H9 (cell line): ENCODE measurements at regions not wholly inside any gene's neighbourhood (a gene's known extent, or its start where the extent isn't known, plus 50 kb on each side); places are given as distances from the start of the nearest gene placed in this dataset.

Source experiments
- DNase-seq: peaks from one replicate; pipeline ENCODE4 v3.0.0-alpha.2; 2017
- H2AFZ ChIP-seq: one replicate; pipeline ENCODE4 v1.6.1; 2013; ENCODE audit warnings: mild to moderate bottlenecking, low read length, control low read depth, moderate library complexity
- H2AK5ac ChIP-seq: 2 replicates; pipeline ENCODE4 v1.6.1; 2013; ENCODE audit warnings: low read length, control low read depth, mixed read lengths; ENCODE audit not compliant: insufficient read length
- H2BK120ac ChIP-seq: one replicate; pipeline ENCODE4 v1.6.1; 2013; ENCODE audit warnings: low read depth, mild to moderate bottlenecking, low read length, control low read depth, inconsistent platforms; ENCODE audit not compliant: poor library complexity, severe bottlenecking
- H2BK12ac ChIP-seq: 2 replicates; pipeline ENCODE4 v1.6.1; 2013; ENCODE audit warnings: low read length, control low read depth, mixed read lengths, low read depth; ENCODE audit not compliant: insufficient read length
- H2BK15ac ChIP-seq: 2 replicates; pipeline ENCODE4 v1.6.1; 2013; ENCODE audit warnings: low read depth, low read length, control low read depth
- H2BK20ac ChIP-seq: one replicate; pipeline ENCODE4 v1.6.1; 2013; ENCODE audit warnings: low read depth, mild to moderate bottlenecking, low read length, control low read depth, inconsistent platforms; ENCODE audit not compliant: poor library complexity, severe bottlenecking
- H2BK5ac ChIP-seq: 2 replicates; pipeline ENCODE4 v1.6.1; 2013; ENCODE audit warnings: low read length, control low read depth, mixed read lengths; ENCODE audit not compliant: insufficient read length
- H3K14ac ChIP-seq: 2 replicates; pipeline ENCODE4 v1.6.1; 2013; ENCODE audit warnings: low read length, control low read depth; ENCODE audit not compliant: insufficient read depth
- H3K18ac ChIP-seq: 2 replicates; pipeline ENCODE4 v1.6.1; 2013; ENCODE audit warnings: low read depth, mild to moderate bottlenecking, mixed read lengths, low read length, control low read depth; ENCODE audit not compliant: insufficient read length
- H3K23ac ChIP-seq: 2 replicates; pipeline ENCODE4 v1.6.1; 2013; ENCODE audit warnings: low read length, control low read depth, mixed read lengths, low read depth; ENCODE audit not compliant: insufficient read length
- H3K23me2 ChIP-seq: 2 replicates; pipeline ENCODE4 v1.6.1; 2013; ENCODE audit warnings: low read depth, mild to moderate bottlenecking, mixed read lengths, low read length, control low read depth; ENCODE audit not compliant: insufficient read length, poor library complexity, severe bottlenecking
- H3K27ac ChIP-seq: 2 replicates; pipeline ENCODE4 v1.5.1; 2013; ENCODE audit warnings: low read length, control low read depth, mixed read lengths, low read depth; ENCODE audit not compliant: insufficient read length
- H3K27me3 ChIP-seq: 2 replicates; pipeline ENCODE4 v1.6.1; 2013; ENCODE audit warnings: low read length, control low read depth, inconsistent platforms; ENCODE audit not compliant: insufficient read depth
- H3K4ac ChIP-seq: 2 replicates; pipeline ENCODE4 v1.6.1; 2013; ENCODE audit warnings: low read depth, mild to moderate bottlenecking, control low read depth, inconsistent platforms, low read length, moderate library complexity
- H3K4me1 ChIP-seq: 2 replicates; pipeline ENCODE4 v1.6.1; 2013; ENCODE audit warnings: low read length, control low read depth, inconsistent platforms; ENCODE audit not compliant: insufficient read depth
- H3K4me2 ChIP-seq: 2 replicates; pipeline ENCODE4 v1.6.1; 2013; ENCODE audit warnings: low read length, control low read depth, mixed read lengths; ENCODE audit not compliant: insufficient read length, insufficient read depth
- H3K56ac ChIP-seq: 2 replicates; pipeline ENCODE4 v1.6.1; 2013; ENCODE audit warnings: low read depth, mild to moderate bottlenecking, mixed read lengths, low read length, control low read depth; ENCODE audit not compliant: insufficient read length
- H3K79me1 ChIP-seq: 2 replicates; pipeline ENCODE4 v1.6.1; 2013; ENCODE audit warnings: low read depth, mild to moderate bottlenecking, moderate library complexity, low read length, control low read depth, inconsistent platforms; ENCODE audit not compliant: insufficient read depth, poor library complexity, severe bottlenecking
- H3K79me2 ChIP-seq: 2 replicates; pipeline ENCODE4 v1.6.1; 2013; ENCODE audit warnings: low read length, control low read depth, inconsistent platforms; ENCODE audit not compliant: insufficient read depth
- H3K9ac ChIP-seq: 2 replicates; pipeline ENCODE4 v1.6.1; 2013; ENCODE audit warnings: low read length, control low read depth, mixed read lengths; ENCODE audit not compliant: insufficient read length; ENCODE audit errors: extremely low read depth
- H3K9me3 ChIP-seq: one replicate; pipeline ENCODE4 v1.6.1; 2013; ENCODE audit warnings: low read depth, low read length, inconsistent platforms; ENCODE audit not compliant: control insufficient read depth
- H3T11ph ChIP-seq: one replicate; pipeline ENCODE4 v1.6.1; 2013; ENCODE audit warnings: mild to moderate bottlenecking, low read length, control low read depth, inconsistent platforms
- H4K20me1 ChIP-seq: one replicate; pipeline ENCODE4 v1.6.1; 2013; ENCODE audit not compliant: control insufficient read depth, insufficient read length, insufficient read depth
- H4K5ac ChIP-seq: 2 replicates; pipeline ENCODE4 v1.6.1; 2013; ENCODE audit warnings: low read depth, mild to moderate bottlenecking, mixed read lengths, low read length, control low read depth; ENCODE audit not compliant: insufficient read length
- H4K8ac ChIP-seq: replicated peaks from 2 replicates; pipeline ENCODE4 v1.6.1; 2013; ENCODE audit warnings: low read length, control low read depth, mixed read lengths, low read depth; ENCODE audit not compliant: insufficient read length
- H4K91ac ChIP-seq: 2 replicates; pipeline ENCODE4 v1.6.1; 2013; ENCODE audit warnings: low read depth, mild to moderate bottlenecking, moderate library complexity, mixed read lengths, low read length, control low read depth; ENCODE audit not compliant: insufficient read length
- H3K27ac Mint-ChIP-seq, 3 experiments: 2 replicates in 2 of 3; 3 replicates in 1 of 3; pipeline ENCODE4 v1.8.0; 2020 to 2021; ENCODE audit warnings: mixed read lengths in 3 of 3, mild to moderate bottlenecking in 1 of 3, moderate library complexity in 1 of 3
- H3K27me3 Mint-ChIP-seq: 2 replicates; pipeline ENCODE4 v1.8.0; 2021; ENCODE audit warnings: low read depth, mild to moderate bottlenecking, moderate library complexity, mixed read lengths
- H3K36me3 Mint-ChIP-seq, 3 experiments: 2 replicates in 2 of 3; 3 replicates in 1 of 3; pipeline ENCODE4 v1.8.0; 2020 to 2021; ENCODE audit warnings: low read depth in 3 of 3, mixed read lengths in 3 of 3; ENCODE audit not compliant: insufficient read depth in 1 of 3
- H3K4me1 Mint-ChIP-seq, 2 experiments: 2 replicates each; pipeline ENCODE4 v1.8.0; 2020; ENCODE audit warnings: mixed read lengths in 2 of 2
- H3K4me3 Mint-ChIP-seq, 2 experiments: 2 replicates in 1 of 2; 3 replicates in 1 of 2; pipeline ENCODE4 v1.8.0; 2020 to 2021; ENCODE audit warnings: mild to moderate bottlenecking in 2 of 2, mixed read lengths in 2 of 2, moderate library complexity in 1 of 2
- H3K9me3 Mint-ChIP-seq, 2 experiments: 2 replicates in 1 of 2; 3 replicates in 1 of 2; pipeline ENCODE4 v1.8.0; 2020; ENCODE audit warnings: mild to moderate bottlenecking in 2 of 2, mixed read lengths in 2 of 2, moderate library complexity in 1 of 2
- WGBS: extraction: QIAGEN DNeasy Blood & Tissue Kit; methylation state at CpG from one replicate; pipeline ENCODE4 v1.1.7; 2013; ENCODE audit warnings: missing lambda C conversion rate, low lambda C conversion rate, mixed read lengths; ENCODE audit not compliant: insufficient read length; ENCODE audit errors: extremely low coverage; 5-methylcytosine and 5-hydroxymethylcytosine counted together
- TF ChIP-seq, protein P1 (sequence below): fragments of 200-600 bp; sonication (generic); conservative IDR thresholded peaks from 3 replicates; pipeline ENCODE4 v1.8.0; 2021; ENCODE audit warnings: antibody characterized with exemption, mild to moderate bottlenecking

DNA sequence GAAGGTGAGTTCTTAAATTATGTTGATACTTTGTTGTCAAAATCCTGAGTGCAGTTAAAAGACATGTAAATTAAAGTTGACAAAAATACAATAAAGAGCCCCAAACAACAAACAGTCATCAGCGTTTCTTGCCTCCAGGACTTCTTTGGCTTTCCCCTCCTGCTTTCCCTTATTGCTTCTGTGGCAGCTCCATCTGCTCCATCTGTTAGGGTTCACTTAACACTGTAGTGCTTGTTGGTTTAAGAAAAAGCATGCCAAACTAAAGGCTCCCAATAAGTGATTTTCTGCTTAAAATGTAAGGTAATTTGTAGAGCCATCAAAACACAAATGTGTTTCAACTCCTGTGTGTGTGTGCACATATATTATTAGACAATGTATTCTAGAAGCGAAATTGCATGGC, 254.3 kb upstream of the GNAI1 start:
- Histone ChIP-seq H2BK12ac (no peak overlapping the region), H3K56ac (no peak overlapping the region), H2BK20ac (no peak overlapping the region), H3K4me1 (no peaks in the 10 kb centered on the region), H3K4me2 (no peak overlapping the region), H3T11ph (no peak overlapping the region), H4K5ac (no peak overlapping the region), H2BK120ac (no peak overlapping the region), H2BK5ac (no peak overlapping the region), H3K9ac (no peak overlapping the region), H4K91ac (no peak overlapping the region), H3K27me3 (no peaks in the 10 kb centered on the region), H3K79me2 (no peaks in the 10 kb centered on the region), H3K23me2 (no peaks in the 10 kb centered on the region), H3K4ac (no peak overlapping the region), H4K20me1 (no peaks in the 10 kb centered on the region), H3K23ac (no peak overlapping the region), H2BK15ac (no peak overlapping the region), H2AK5ac (no peak overlapping the region), H2AFZ (no peak overlapping the region), H4K8ac (no peak overlapping the region), H3K18ac (no peak overlapping the region), H3K27ac (no peak overlapping the region), H3K14ac (no peak overlapping the region), H3K9me3 (no peaks in the 10 kb centered on the region), H3K79me1 (no peaks in the 10 kb centered on the region)
- H3K4me3 Mint-ChIP-seq = no peak overlapping the region
- no peaks in the 10 kb centered on the region for H3K27me3 Mint-ChIP-seq
- no peak for DNase-seq
- no peaks in the 10 kb centered on the region for H3K4me1 Mint-ChIP-seq
- H3K27ac Mint-ChIP-seq = no peak overlapping the region
- no CpG with 5 or more reads among the region's 2 CpGs for WGBS
- TF ChIP-seq, protein P1, sequence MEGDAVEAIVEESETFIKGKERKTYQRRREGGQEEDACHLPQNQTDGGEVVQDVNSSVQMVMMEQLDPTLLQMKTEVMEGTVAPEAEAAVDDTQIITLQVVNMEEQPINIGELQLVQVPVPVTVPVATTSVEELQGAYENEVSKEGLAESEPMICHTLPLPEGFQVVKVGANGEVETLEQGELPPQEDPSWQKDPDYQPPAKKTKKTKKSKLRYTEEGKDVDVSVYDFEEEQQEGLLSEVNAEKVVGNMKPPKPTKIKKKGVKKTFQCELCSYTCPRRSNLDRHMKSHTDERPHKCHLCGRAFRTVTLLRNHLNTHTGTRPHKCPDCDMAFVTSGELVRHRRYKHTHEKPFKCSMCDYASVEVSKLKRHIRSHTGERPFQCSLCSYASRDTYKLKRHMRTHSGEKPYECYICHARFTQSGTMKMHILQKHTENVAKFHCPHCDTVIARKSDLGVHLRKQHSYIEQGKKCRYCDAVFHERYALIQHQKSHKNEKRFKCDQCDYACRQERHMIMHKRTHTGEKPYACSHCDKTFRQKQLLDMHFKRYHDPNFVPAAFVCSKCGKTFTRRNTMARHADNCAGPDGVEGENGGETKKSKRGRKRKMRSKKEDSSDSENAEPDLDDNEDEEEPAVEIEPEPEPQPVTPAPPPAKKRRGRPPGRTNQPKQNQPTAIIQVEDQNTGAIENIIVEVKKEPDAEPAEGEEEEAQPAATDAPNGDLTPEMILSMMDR = no peak
- H3K9me3 Mint-ChIP-seq = no peaks in the 10 kb centered on the region
- no peaks in the 10 kb centered on the region for H3K36me3 Mint-ChIP-seq
